HG02885 (cell line): ENCODE measurements at regions not wholly inside any gene's neighbourhood (a gene's known extent, or its start where the extent isn't known, plus 50 kb on each side); places are given as distances from the start of the nearest gene placed in this dataset.
"Not testable (repeated sequence)": the region's sequence is repeated elsewhere in the genome, so short reads cannot be mapped to it uniquely, and the experiment has no call there.

ENCODE experiments used
- ATAC-seq: cut with Tn5 transposase; IDR thresholded peaks from one replicate; pipeline ENCODE4 v1.9.1; 2021; ENCODE audit warnings: mild to moderate bottlenecking; ENCODE audit not compliant: unreplicated experiment, poor library complexity

DNA sequence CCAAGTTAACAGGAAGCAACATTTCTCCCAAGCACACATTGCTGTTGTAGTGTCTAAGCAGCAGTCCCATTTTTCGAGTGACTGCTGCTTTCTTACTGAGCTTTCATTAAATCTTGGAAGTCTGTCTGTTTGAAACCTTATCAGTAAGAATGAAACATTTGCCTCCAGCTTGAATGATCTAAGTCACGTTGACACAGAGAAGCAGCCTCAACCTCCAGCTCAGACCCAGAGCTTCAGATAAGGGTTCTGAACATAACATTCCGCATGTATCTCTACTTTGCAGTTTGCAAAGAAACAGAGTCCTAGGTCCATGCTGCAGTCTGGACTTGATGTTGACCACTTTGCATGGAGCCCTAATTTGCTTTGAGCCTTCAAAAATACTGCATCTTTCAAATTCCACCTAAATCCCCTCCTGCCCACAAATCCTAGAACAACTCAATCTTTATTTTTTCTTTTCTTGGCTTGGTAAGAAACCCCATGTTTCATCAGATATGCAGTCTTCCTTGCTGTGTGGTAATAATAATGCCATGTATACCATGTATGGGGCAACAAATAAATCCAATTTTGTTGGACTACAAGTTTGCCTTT, 698.7 kb upstream of the IGFBP3 start:
- ATAC-seq: no peak

DNA sequence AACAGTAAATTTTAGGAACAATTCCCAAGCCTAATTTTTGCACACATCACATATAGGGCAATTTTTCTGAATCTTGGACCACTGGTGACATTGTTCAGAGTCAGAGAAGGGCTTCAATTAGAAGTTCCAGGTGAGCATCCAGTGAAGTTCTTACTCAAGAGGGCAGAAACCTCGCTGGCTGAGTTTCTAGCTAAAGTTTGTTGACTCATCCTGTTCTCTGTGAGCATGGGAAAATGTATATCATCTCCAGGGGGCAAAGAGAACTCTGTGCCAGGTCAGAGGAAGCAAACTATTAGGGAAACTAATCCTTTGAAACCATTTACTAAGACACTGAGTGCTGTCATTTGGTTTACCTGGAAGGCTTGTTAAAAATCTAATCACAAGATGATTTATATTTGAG, 695.6 kb upstream of the IGFBP3 start:
- ATAC-seq: no peak

DNA sequence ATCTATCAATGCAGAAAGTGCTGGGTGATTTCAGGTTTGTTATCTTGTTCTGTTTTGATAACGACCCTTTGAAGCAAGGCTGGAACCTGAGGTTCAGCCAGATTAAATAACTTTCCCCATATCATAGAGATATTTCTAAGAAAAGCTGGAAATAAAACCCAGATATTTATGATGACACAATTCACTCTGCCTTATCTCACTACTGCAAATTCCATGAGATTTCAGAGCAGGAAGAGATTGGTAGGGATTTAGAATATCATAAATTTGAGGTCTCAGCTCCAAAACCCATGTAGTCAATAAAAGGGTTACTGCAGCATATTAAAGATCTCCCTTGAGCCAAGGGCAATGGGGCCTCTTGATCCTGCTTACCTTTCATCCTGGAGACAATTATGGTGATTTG, 692.5 kb upstream of the IGFBP3 start:
- ATAC-seq: no peak

DNA sequence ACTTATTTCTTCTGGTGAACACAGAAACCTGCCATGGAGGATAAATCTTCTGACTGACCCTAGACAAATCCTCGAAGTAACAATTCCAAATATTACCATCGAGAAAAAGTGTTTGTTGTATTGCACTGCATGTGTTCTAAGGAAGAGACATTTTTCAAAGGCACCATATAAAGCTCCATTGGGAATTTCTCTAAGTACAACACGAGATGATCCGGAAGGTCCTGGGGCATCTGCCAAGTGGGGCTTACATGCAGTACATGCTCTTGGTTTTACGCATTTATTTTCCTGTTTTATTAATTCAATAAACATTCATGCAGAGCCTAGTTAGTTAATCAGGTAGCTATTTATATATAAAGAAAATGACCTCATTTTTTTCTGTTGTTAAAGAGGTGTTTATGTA, 692.0 kb upstream of the IGFBP3 start:
- no peak for ATAC-seq

DNA sequence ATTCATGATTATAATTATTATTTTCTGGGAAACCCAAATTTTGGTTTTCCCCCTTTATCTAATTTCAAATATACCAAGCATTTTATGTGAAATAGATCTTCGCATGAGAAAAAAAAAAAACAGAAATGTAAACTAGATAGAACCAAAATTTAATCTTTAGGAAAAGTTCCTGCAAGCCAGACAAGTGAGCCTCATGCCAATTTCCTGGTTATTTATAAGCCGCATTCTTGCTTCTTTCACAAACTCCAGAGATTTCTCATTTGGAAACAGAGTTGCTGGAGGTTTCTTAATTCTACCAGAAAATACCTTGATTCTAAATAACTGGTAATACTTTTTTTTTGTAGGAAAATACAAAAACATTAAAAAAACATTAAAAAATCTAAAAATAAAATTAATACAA, 690.4 kb upstream of the IGFBP3 start:
- no peak for ATAC-seq

DNA sequence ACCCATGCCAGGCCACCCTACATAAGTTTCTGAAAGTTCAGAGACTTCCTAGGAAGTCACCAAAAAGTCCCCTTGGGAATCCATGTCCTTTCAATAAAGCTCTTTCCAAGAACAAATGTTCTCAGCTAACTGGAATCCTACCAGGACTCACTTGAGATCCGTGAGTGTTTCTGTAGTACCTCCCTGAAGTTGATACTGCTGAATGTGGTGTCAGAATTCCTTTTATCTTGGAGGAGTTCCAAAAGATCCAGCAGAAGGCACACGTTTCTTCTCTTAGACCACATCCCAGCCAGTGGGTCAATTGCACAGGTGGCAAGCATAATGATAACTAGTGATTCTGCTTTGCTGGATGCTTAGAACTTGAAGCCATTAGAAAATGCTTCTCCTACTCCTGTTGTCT, 689.7 kb upstream of the IGFBP3 start:
- no peak for ATAC-seq

DNA sequence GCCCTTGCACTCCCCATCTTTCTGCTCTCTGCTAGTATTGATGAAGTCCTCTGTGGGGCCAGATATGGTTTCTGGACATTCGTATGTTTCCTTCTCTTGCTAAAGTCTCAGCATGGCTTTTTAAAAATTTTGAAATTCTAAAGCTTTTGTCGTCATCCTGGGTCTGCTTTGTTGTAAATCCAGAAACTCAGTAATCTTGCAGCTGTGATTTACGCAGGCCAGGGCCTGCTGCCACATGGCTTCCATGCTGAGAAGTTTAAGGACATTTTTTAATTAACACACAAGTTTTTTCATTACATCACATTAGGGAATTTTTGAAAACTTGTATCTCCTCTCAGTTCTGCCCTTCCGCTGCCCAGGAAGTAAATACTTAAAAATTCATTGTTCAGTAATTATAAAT, 686.1 kb upstream of the IGFBP3 start:
- no peak for ATAC-seq

DNA sequence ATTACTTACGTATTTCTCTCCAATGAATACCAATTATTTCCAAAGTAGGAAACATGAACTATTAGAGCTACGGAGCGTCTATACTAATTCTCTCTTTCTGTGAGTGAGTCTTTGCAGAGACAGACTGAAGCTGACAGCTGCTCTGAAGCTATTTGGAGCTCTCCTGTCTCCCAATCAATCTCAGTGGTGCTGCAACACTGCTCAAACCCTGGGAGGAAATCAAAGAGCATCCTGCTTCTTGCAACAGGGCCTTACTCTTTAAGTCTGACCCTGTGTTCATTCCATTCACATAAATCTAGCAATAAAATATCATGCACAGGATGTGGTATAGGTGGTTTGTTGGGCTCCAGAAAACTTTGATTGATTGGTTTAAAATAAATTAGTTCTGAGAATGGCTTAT, 685.7 kb upstream of the IGFBP3 start:
- no peak for ATAC-seq

DNA sequence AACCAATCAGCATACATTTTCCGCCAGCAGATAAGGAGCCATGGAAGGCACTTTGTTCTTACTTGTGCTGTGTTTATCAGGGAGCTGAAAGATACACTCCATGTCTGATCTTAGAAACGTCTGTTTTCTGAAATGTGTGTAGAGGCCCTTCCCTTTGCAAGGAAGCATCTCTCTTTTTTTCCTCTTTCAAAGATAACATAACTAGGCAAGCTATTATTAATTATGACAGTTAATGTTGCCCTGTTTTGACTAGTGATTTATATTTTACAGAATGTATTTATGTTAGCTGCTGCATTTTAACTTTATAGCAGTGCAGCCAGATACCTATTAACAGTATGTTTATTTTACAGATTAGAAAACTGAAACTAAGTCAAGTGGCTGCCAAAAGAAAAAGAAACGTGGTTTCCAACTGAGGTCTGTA, 683.2 kb upstream of the IGFBP3 start:
- no peak for ATAC-seq

DNA sequence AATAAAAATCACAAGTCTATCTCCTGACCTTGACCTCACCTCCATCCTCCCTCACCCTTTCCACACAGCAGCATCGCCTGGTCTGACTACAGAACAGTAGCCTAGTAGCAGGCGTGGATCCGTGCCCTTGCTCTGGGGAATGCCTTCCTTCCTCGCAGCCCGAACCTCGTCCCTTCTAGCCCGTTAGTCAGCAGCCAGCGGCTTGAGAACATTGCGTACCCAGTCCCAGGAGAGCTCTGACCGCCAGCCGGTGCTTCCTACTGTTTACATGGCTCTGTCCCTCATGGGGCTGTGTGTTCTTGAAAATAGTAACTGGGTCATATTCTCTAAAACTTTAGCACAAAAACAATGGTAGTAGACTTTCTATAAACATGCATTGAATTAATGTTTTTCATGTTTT, 682.7 kb upstream of the IGFBP3 start:
- ATAC-seq: no peak

DNA sequence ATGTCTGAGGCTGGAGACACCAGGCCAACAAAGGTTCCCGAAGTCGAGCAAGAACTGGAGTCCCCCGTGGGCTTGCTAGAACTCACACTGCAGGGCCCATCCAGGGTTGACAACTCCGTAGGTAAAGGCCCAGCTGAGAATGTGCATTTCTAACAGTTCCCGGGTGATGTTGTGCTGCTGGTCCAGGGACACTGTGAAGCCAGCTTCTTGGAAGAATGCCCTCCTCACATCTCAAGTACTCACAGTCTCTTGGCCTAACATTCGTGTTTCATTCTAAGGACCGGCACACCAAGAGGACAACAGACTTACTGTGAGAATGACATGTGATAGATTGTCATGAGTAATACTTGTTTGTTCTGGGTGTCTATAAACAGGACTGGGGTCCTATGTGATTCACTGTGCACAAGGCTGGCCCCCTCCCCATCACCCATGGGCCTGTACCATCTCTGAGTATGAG, 682.3 kb upstream of the IGFBP3 start:
- ATAC-seq: no peak

DNA sequence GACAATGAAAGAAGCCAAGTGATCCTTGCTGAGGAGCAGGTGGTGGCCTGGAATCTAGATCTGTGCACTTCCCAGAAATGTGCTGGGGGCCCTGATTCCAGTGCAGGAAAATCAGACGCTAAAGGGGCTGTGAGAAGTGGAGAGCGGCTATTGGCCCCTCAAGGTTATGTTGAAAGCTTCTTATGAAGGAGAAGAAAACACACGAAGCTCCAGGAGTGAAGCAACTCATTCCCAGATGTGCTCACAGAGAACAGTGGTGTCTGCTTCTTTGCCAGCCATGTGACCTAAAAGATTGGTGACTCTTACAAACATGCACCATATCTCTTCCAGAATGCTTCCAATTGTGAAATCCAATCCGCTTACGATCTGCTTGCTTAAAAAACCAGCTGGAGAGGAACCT, 679.3 kb upstream of the IGFBP3 start:
- no peak for ATAC-seq

DNA sequence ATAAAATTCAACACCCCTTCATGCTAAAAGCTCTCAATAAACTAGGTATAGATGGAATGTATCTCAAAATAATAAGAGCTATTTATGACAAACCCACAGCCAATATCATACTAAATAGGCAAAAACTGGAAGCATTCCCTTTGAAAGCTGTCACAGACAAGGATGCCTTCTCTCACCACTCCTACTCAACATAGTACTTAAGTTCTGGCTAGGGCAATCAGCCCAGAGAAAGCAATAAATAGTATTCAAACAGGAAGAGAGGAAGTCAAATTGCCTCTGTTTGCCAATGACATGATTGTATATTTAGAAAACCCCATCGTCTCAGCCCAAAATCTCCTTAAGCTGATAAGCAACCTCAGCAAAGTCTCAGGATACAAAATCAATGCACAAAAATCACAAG, 673.8 kb upstream of the IGFBP3 start:
- not testable (repeated sequence) for ATAC-seq

DNA sequence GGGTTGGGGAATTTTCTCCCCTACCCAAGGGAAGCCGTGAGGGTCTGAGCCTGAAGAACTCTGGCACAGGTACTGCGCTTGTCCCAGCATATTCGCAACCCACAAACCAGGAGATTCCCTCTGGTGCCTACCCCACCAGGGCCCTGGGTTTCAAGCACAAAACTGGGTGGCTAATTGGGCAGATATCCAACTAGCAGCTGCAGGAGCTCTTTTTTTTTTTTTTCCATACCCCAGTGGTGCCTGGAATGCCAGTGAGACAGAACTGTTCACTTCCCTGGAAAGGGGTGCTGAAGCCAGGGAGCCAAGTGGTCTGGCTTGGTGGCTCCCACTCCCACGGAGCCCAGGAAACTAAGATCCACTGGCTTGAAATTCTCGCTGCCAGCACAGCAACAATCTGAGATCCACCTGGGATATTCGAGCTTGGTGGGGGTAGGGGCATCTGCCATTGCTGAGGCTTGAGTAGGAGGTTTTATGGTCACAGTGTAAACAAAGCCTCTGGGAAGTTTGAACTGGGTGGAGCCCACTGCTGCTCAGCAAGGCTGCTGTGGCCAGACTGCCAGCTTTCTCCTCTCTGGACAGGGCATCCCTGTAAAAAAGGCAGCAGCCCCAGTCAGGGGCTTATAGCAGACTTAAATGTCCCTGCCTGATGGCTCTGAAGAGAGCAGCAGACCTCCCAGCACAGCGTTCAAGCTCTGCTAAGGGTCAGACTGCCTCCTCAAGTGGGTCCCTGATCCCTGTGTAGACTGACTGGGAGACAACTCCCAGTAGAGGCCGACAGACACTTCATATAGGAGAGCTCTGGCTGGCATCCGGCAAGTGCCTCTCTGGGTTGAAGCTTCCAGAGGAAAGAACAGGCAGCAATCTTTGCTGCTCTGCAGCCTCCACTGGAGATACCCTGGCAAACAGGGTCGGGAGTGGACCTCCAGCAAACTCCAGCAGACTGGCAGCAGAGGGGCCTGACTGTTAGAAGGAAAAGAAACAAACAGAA, 670.1 kb upstream of the IGFBP3 start:
- not testable (repeated sequence) for ATAC-seq

DNA sequence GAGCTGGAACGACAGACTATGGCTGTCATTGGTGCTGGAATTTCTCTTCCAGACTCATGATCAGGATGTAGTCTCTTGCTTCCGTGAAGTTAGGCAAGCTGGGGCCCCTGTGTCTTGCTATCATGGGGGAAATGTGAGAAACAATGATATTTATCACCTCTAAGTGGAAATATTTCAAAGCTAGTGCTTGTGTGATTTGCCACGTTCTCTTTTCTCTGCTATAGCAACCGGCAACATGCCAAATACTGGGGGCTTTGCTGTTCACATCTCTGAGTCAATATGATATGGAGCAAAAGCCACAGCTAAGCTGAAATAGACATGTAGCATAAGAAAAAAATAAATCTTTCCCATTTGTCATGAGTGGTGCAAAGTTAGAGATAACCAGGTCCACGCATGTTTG, 668.2 kb upstream of the IGFBP3 start:
- ATAC-seq: no peak

DNA sequence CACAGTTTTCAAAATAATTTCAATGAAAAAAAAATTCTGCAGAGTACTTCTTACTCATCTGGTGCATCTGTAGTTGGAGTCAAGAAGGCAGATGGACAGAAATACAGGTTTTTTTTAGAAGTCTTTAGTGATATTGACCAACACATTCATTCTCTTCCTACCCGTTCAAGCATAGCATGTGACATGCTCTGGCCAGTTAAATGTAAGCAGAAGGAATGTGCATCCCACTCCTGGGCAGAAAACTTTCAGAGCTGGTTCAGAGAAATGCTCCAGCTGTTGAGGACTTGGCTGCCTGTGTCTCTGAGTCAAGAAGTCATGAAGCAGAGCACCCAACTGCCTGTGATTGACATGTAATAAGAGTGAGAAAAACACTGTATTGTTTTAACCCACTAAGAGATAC, 665.3 kb upstream of the IGFBP3 start:
- ATAC-seq: no peak

DNA sequence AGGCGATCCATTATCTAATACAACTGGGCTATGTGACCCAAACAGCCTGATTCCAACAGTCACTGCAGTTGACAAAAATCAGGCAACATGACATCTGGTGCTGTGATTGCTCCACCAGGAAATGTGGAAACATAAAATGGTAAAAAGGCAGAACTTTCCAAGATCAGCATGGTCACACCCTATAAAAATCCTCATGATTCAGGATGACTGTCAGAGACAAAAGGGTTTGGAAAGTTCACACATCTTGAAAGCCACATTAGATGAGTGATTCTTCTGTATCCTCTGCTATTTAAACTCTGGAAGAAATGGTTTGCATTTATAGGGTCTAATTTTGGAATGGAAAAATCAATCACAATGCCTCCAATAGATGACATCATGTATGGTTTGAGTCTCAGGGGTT, 662.6 kb upstream of the IGFBP3 start:
- no peak for ATAC-seq

DNA sequence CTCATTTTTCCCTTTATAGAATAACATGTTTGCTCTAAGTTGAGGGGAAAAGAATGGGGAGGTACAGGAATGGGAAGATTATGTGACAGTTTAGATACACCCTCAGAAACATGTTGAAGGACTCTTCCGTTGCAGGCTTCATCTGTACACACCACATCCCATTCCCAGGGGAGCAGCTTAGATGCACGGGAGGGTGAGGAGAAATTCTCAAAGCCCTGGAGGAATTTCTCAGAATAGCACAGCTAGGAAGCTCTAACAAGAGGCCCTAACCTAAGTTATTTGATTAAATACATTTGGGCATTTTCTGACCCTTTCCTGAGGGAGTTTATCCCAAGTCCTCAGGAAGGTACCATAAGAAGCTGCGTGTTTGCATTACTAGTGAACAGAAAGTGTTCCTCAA, 660.2 kb upstream of the IGFBP3 start:
- no peak for ATAC-seq

DNA sequence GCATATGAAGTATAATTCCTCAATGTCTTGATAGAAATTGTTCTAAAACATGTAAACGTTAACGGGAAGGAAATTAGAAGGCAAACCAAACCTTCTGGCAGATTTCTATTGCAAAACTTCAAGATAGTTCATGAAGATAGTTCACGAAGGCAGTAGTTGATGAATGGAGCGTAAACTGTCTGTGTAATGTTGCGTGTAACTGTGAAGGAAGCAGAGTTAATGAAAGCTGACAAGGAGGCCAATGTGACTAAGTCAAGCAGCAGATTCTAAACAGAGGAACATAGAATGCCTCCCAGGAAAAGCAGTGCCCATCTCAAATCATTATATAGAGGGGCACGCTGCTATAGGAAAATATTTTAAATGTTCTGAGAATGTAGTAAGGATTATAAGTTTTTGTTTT, 659.7 kb upstream of the IGFBP3 start:
- ATAC-seq: no peak

DNA sequence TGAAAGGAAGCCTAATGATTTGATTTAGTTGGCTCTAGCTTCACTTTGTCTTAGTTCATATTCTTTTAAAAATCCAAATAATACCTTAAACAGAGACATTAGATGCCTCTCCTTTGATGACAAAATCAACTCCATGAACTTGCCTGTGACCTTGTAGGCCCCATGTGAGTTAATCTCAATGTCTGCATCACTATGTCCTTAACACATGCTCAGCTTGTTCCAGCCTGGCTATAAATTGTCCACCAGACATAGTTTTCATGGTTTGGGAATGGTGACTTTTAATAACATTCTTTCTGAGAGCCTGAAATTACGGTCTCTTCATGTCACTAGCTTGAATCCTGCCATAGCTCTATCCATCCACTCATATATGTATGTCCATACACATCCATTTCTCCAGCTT, 656.3 kb upstream of the IGFBP3 start:
- ATAC-seq: no peak

DNA sequence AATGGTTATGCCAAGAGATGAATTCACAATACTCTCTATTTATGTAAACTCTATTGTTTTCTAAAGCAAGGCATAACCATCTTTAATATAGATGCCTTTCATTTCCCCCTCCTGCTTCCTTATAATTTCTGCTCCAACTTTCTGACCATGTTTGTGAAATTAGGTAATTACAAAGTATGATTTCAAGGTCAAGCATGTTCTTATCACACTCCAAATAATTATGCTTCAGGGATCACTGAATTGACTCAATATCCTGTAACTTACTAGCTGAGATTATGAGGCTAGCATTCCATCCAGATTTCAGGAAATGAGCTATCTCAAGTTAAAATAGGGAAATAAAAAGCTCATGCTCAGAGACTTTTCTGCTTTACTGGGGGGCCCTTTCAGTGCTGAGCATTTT, 655.9 kb upstream of the IGFBP3 start:
- ATAC-seq: no peak

DNA sequence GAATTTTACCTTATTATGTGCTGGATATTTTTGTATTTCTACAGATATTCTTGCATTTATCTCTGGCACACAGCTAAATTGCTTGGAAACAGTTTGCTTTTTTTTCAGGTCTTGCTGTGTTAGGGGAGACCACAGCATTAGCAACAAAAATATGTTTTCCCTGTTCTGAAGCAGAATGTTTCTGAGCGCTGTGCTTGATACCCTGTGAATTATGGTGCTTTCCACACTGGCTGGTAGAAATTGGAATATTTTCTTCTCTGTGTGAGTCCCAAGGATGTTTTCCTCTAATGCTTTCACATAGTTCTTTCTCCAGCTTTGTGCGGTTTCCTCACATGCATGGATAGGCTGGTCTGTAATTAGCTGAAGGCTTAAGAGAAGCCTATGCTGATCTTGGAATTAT, 651.6 kb upstream of the IGFBP3 start:
- no peak for ATAC-seq
